GM04504 (cell line): ENCODE measurements at regions not wholly inside any gene's neighbourhood (a gene's known extent, or its start where the extent isn't known, plus 50 kb on each side); places are given as distances from the start of the nearest gene placed in this dataset.

Experiments used
- DNase-seq: peaks from one replicate; pipeline ENCODE4 v3.0.0-alpha.2; 2012; ENCODE audit warnings: low read depth

DNA sequence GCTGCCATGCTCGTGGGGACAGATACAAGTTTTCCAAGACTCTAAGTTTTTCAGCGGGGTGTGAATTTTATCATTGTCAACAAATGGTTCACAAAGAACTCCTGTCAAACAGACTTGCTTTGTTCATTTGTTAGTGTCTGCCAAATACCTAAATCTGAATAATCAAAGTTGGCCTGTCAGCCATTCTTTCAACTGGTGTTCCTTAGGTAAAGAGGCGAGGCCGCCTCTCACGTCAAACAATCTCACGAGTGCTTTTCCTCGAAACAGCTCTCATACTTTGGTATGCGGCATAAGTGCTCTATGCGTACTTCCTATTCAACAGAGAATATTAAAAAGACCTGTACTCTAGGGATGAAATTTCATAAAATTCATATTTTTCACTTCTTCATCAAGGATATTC lies 51.4 kb upstream of the KANK4 start:
- DNase-seq = no peak

DNA sequence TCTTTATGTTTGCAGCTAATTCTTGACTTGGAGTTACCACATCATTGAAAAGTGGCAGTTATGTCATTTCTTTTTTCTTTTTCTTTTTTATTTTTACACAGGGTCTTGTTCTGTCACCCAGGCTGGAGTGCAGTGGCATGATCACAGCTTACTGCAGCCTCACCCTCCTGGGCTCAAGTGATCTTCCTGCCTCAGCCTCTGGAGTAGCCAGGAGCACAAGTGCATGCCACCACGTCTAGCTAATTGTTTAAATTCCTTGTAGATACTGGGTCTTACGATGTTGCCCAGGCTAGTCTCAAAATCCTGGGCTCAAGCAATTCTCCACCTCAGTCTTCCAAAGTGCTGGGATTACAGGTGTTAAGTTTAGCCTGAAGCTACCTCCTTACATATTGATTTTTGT lies 52.1 kb upstream of the KANK4 start:
- DNase-seq = no peak

DNA sequence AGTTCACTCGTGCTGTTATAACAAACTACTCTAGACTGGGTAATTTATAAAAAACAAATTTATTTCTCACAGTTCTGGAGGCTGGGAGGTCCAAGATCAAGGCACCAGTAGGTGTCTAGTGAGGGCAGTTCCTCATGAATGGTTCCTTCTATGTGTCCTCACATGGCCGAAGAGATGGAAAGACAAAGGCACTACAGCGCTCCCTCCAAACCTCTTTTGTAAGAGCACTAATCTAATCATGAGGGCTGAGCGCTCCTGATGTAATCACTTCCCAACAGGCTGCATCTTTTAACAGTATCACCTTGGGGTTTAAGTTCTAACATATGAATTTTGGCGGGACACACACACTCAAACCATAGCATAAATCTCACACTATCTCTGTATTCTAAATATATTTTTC lies 54.0 kb upstream of the KANK4 start:
- DNase-seq = no peak

DNA sequence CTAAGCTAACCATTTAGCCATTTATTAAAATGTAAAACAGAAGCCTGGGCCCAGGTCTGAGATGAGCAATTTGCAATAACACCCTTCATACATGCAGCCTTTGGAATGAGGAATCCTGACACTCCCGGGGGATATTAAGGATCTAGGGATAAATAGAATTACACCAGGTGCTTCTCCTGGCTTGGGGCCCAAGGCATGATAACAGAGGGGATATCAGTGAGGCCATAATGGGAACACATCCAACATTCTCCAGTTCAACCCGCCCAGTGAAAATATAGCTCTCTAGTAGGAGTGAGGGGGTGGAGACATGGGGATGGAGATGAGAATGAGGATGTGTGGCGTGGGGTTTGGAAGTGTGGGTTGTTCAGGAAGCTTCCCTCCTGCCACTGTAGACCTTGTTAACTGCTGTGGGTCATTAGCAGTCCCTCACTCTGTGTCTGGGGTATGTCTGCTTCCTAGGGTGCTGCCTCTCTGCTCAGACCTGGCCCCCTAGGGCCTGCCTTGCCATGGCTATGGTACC lies 57.9 kb upstream of the KANK4 start:
- no peak for DNase-seq

DNA sequence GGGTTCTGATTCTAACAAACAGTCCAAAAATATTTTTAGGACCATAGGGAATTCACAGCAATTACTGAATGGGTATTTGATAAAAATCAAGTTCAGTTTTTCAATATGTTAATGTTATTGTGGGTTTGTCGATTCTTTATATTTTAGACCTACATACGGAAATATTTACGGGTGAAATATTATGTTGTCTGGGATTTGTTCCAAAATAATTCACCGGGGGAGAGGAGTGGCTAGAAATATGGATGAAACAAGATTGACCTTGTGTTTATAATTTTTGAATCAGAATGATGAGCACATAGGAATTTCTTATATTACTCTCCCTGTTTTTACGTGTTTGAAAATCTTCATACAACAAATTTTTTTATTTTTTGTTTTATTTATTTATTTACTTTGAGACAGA lies 56.7 kb upstream of the USP1 start:
- DNase-seq = no peak

DNA sequence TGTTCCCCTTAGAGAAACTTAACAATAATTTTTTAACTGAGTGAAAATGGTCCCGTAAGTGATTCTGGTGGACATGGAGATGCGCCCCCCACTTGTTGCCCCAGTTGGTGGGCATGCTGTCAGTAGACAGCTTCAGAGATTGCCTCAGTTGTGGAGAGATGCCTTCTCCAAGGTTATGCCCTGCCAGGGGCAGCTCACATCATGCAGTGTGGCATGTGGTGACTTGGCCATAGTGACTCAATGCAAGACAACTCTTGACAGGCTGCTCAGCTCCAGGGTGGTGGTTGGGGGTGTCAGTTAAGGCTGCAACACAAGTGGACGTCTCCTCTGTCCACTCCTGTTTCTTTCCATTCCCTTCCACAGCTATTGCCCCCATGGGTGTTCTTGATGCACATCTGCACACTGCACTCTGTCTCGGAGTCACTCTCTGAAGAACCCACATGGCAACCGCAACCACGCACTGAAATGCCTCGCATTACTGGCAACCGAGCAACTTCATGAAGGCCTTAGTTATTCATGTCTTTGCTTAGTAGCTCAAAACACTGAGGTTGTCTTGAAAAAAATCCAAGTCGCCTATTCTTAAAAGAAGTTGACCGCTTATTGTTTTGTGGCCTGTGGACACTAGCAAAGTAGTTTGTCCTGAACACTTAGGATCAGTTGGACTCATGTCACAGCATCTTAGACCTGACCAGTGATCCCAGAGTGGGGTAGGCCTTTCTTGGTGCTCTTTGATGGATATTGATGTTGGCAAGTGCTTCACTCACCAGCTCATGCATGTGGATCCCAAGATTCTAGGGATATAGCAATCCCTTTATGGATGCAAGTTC lies 54.8 kb upstream of the USP1 start:
- no peak for DNase-seq

DNA sequence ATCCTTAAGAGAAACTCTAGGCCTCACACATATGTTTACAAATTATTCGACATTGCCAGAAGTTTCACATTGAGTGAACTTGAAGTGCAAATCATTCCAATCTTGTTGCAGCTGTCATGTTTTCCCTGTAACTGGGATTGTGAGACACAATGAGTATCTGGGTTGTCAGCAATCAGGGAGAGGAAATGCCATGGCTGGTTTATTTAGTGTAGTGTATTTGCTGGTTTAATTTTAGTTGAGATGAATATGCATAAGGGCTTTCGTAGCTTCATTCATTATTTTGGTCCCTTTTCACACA lies 54.2 kb upstream of the USP1 start:
- no peak for DNase-seq

DNA sequence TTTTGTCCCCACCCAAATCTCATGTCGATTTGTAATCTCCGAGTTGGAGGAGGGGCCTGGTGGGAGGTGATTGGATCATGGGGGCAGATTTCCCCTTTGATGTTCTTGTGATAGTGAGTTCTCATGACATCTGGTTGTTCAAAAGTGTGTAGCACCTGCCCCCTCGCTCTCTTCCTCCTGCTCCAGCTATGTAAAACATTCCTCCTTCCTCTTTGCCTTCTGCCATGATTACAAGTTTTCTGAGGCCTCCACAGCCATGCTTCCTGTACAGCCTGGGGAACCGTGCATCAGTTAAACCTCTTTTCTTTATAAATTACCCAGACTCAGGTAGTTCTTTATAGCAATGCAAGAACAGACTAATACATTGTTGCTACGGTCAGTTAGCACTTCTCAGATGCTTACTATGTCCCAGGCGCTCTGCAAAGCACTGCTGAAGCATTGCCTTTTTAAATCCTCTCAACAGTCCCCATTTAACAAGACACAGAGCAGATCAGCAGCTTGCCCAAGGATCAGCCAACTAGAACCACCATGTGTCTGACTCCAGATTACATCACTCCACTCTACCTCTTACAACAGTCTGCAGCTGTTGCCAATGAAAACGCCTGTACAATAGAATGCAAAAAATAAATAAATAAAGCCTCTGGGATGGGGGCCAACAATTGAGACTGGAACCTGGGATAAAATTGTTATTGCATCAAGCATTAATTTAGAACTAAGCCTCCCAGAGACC lies 52.4 kb upstream of the USP1 start:
- peak; percentile 85 for DNase-seq

DNA sequence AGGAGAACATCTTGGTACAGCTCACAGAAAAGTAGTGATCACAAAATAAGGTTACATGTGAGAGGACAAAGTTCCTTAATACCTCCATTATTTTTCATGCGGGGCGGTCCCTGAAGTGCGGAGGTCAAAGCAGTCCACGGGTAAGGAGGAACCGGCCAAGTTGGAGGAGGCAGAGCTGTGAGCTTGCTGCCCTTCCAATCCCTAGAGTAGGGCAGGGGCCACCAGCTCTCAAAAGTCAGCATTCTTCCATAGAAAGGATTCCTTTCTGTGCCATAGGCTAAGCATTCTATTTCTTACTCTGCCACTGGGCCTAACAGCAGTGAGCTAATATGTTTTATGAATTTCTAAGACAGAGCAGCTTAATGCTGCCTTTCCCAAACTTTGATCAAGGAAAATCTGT lies 50.9 kb upstream of the USP1 start:
- DNase-seq = no peak

DNA sequence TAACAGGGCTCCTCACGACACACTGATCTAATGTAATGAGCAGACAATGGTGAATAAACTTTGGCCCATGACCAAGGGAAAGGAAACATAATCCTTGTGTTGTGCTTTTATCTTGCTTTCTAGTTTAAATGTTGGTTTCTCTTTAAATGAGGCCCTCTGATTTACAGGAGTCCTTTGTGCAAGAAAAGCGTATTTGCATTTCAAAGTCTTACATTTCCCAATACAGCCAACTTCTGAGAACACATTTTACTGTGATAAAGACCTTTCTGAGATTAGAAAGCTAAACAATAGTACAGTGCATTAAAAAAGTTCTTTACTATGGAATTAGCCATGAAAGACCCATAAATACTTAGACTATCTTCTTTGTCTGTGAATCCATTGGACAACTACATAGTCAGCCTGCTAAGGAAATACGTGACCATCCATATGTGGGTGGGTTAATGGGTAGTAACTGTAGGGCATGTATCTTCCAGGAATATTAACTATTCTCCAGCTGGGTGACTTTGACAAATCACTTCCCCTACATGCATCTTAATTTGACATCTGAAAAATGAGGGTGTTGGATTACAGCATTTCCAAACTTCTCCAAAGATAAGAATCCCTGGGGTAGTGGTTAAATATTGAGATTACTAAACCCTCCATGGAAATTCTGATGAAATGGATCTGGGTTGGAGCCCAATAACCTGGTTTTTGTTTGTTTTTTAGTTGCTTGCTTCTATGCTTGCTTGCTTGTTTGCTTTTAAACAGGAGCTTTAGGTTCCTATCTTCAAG lies 50.3 kb upstream of the USP1 start:
- DNase-seq = no peak
